Chondrocyte (in vitro differentiated cells): ENCODE measurements at regions not wholly inside any gene's neighbourhood (a gene's known extent, or its start where the extent isn't known, plus 50 kb on each side); places are given as distances from the start of the nearest gene placed in this dataset.

Source experiments
- DNase-seq: peaks from one replicate; pipeline ENCODE4 v3.0.0; 2021; ENCODE audit warnings: mixed read lengths, low spot score
- H3K27ac Mint-ChIP-seq: one replicate; pipeline ENCODE4 v1.8.0; 2021; ENCODE audit warnings: mild to moderate bottlenecking, moderate library complexity, mixed read lengths; ENCODE audit not compliant: unreplicated experiment
- H3K27me3 Mint-ChIP-seq: 2 replicates; pipeline ENCODE4 v1.8.0; 2021; ENCODE audit warnings: low read depth, mixed read lengths
- H3K36me3 Mint-ChIP-seq: 2 replicates; pipeline ENCODE4 v1.8.0; 2021; ENCODE audit warnings: low read depth, mixed read lengths
- H3K4me1 Mint-ChIP-seq: 2 replicates; pipeline ENCODE4 v1.8.0; 2021; ENCODE audit warnings: low read depth, mild to moderate bottlenecking, mixed read lengths
- H3K4me3 Mint-ChIP-seq: one replicate; pipeline ENCODE4 v1.8.0; 2021; ENCODE audit warnings: mild to moderate bottlenecking, moderate library complexity, mixed read lengths; ENCODE audit not compliant: unreplicated experiment
- H3K9me3 Mint-ChIP-seq: 2 replicates; pipeline ENCODE4 v1.8.0; 2021; ENCODE audit warnings: low read depth, mixed read lengths
- CTCF ChIP-seq: fragments of 200-600 bp; sonication (generic); IDR thresholded peaks from 2 replicates; pipeline ENCODE4 v1.5.0; 2021; ENCODE audit warnings: antibody characterized with exemption, mild to moderate bottlenecking, moderate library complexity

GRCh38 chr5:145230781-145231180, 604.4 kb downstream of the PRELID2 start:
- Mint-ChIP-seq H3K9me3 (no peaks in the 10 kb centered on the region), H3K4me1 (peaks cover 6% of the 10 kb centered on the region), H3K4me3 (no peak overlapping the region), H3K36me3 (no peaks in the 10 kb centered on the region), H3K27ac (no peak overlapping the region), H3K27me3 (no peaks in the 10 kb centered on the region)
- DNase-seq = no peak
- TF ChIP-seq CTCF = no peak

GRCh38 chr5:145228564-145228963, 606.6 kb downstream of the PRELID2 start:
- no peaks in the 10 kb centered on the region for H3K36me3 Mint-ChIP-seq
- no peak overlapping the region for H3K27ac Mint-ChIP-seq
- TF ChIP-seq CTCF = no peak
- no peaks in the 10 kb centered on the region for H3K27me3 Mint-ChIP-seq
- no peaks in the 10 kb centered on the region for H3K4me1 Mint-ChIP-seq
- DNase-seq = no peak
- no peak overlapping the region for H3K4me3 Mint-ChIP-seq
- H3K9me3 Mint-ChIP-seq = no peaks in the 10 kb centered on the region

GRCh38 chr5:145227881-145228280, 607.3 kb downstream of the PRELID2 start:
- H3K27ac Mint-ChIP-seq = no peak overlapping the region
- DNase-seq = no peak
- H3K9me3 Mint-ChIP-seq = no peaks in the 10 kb centered on the region
- no peak overlapping the region for H3K4me3 Mint-ChIP-seq
- no peaks in the 10 kb centered on the region for H3K4me1 Mint-ChIP-seq
- H3K36me3 Mint-ChIP-seq = no peaks in the 10 kb centered on the region
- TF ChIP-seq CTCF = no peak
- no peaks in the 10 kb centered on the region for H3K27me3 Mint-ChIP-seq

DNA sequence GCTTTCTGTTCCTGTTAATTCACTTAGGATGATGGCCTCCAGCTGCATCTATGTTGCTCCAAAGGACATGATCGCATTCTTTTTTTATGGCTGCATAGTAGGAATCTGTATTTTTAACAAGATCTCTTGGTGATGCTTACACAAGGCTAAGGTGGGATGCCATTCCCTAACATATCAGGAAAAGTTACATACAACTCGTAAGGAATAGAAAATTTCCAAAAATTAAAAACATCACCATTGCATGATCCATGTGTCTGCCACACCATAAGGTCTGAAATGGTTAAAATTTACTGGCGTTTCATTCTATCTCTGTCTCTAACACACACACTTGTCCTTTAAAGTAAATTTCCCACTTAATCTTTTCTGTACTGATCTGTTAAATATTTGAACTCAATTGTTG, 608.4 kb downstream of the PRELID2 start:
- TF ChIP-seq CTCF = no peak
- H3K4me1 Mint-ChIP-seq = no peaks in the 10 kb centered on the region
- H3K27ac Mint-ChIP-seq = no peak overlapping the region
- no peaks in the 10 kb centered on the region for H3K36me3 Mint-ChIP-seq
- no peak for DNase-seq
- no peaks in the 10 kb centered on the region for H3K27me3 Mint-ChIP-seq
- no peaks in the 10 kb centered on the region for H3K9me3 Mint-ChIP-seq
- no peak overlapping the region for H3K4me3 Mint-ChIP-seq

DNA sequence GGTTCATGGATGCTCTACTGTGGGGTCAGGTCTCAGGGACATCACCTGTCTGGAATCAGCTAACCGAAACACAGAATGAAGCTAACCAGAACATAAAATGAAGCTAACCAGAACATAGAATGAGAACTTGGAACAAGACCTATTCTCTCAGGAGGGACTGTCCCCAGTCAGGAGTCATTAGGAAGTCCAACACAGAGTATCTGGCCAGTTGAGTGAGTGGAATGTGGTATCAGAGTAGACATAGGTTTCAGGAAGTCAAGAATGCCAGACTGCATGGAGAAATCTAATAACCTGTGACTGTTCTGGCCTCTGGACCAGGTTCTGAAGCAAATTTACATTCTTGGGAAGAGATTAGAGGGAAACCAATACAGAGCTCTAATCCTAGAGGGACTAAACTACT, 609.6 kb downstream of the PRELID2 start:
- H3K36me3 Mint-ChIP-seq = no peaks in the 10 kb centered on the region
- TF ChIP-seq CTCF = no peak
- no peak overlapping the region for H3K4me3 Mint-ChIP-seq
- DNase-seq = no peak
- no peak overlapping the region for H3K27ac Mint-ChIP-seq
- no peaks in the 10 kb centered on the region for H3K9me3 Mint-ChIP-seq
- H3K27me3 Mint-ChIP-seq = no peaks in the 10 kb centered on the region
- no peaks in the 10 kb centered on the region for H3K4me1 Mint-ChIP-seq
